ENCODE measurements at regions not wholly inside any gene's neighbourhood (a gene's known extent, or its start where the extent isn't known, plus 50 kb on each side); places are given as distances from the start of the nearest gene placed in this dataset.

GRCh38 chr10:131422731-131423130 is 111.2 kb upstream of the TCERG1L start:
- Histone ChIP-seq H3K27ac (ENCODE audit: extremely low read length, insufficient read depth, low read length) (no peak overlapping the region), H3K9me3 (ENCODE audit: low read length) (no peaks in the 10 kb centered on the region), H3K36me3 (replicated peaks in 1 of 2; ENCODE audit: control insufficient read depth in 1 of 2, insufficient read depth in 2 of 2, low read length in 2 of 2) (no peaks in the 10 kb centered on the region), H3K4me2 (ENCODE audit: low read depth, low read length) (no peak overlapping the region), H3K27me3 (ENCODE audit: control insufficient read depth in 1 of 2, insufficient read depth in 2 of 2, low read length in 2 of 2) (peaks cover 1 to 25% of the 10 kb centered on the region in 2 experiments; a peak in 3 of 5 replicates), H2AFZ (ENCODE audit: low read length) (no peak overlapping the region), H4K20me1 (ENCODE audit: insufficient read depth, low read length) (no peaks in the 10 kb centered on the region), H3K4me1 (ENCODE audit: insufficient read depth, low read length) (no peaks in the 10 kb centered on the region), H3K9ac (ENCODE audit: insufficient read depth, low read depth, low read length) (no peak overlapping the region), H3K4me3 (replicated peaks in 1 of 3; ENCODE audit: insufficient read depth in 1 of 3, low read depth in 2 of 3, low read length in 3 of 3) (no peak overlapping the region), H3K79me2 (ENCODE audit: insufficient read depth, low read length) (no peaks in the 10 kb centered on the region)
- ChIA-PET POLR2A (no interaction called here), CTCF (ENCODE audit: low intra/inter-chr PET ratio, low total read pairs) (no interaction called here)
- TF ChIP-seq ATF7 (IDR thresholded peaks at IDR 0.05) (no peak), ATF7 (CRISPR knock-in tag; IDR thresholded peaks at IDR 0.05) (no peak), ZNF414 (CRISPR knock-in tag; IDR thresholded peaks at IDR 0.05) (no peak), TFDP1 (CRISPR knock-in tag; IDR thresholded peaks at IDR 0.05; ENCODE audit: borderline replicate concordance) (no peak), ZFP36L2 (CRISPR knock-in tag; IDR thresholded peaks at IDR 0.05) (no peak), ZNF318 (CRISPR knock-in tag; IDR thresholded peaks at IDR 0.05) (no peak), ZNF382 (CRISPR knock-in tag; IDR thresholded peaks at IDR 0.05; ENCODE audit: borderline replicate concordance) (no peak)
- DNase-seq (ENCODE audit: low spot score) (no peak), ATAC-seq (no peak), FAIRE-seq (no peak)
- no TSS peak for BruUV-seq (replicated peaks)
- in situ Hi-C loops (cut with HindIII; ENCODE audit: extremely low pct_ligation_motif_present, low pct_unique_long_range_greater_than_20kb) (no loop called here), intact Hi-C loops (cut with micrococcal nuclease; ENCODE audit: unreplicated experiment) (no loop called here)
- WGBS (ENCODE audit: low lambda C conversion rate), result 1% methylated on average over 8 of the region's 10 CpGs
